ENCODE measurements at regions not wholly inside any gene's neighbourhood (a gene's known extent, or its start where the extent isn't known, plus 50 kb on each side); places are given as distances from the start of the nearest gene placed in this dataset.

GRCh38 chr5:114719268-114719667, 357.4 kb downstream of the KCNN2 start (continued):
- no peak for TF ChIP-seq HEY1 (CRISPR knock-in tag; IDR thresholded peaks at IDR 0.05; ENCODE audit: borderline replicate concordance)

GRCh38 chr5:114716955-114717354, 355.1 kb downstream of the KCNN2 start:
- no peaks in the 10 kb centered on the region for H3K9me3 ChIP-seq (replicated peaks; ENCODE audit: control insufficient read depth, insufficient read depth, low read depth, low read length)
- FAIRE-seq (no peak), ATAC-seq (no peak), DNase-seq (ENCODE audit: extremely low read depth in 1 of 4, low spot score in 3 of 4) (no peak)
- H3K27me3 ChIP-seq (ENCODE audit: control insufficient read depth in 2 of 2, insufficient read depth in 2 of 2, low read length in 2 of 2) = no peaks in the 10 kb centered on the region
- no peaks in the 10 kb centered on the region for H3K4me1 ChIP-seq (replicated peaks in 1 of 2; ENCODE audit: control insufficient read depth in 2 of 2, insufficient read depth in 2 of 2, low read length in 2 of 2)
- H3K9ac ChIP-seq (ENCODE audit: insufficient read depth in 1 of 2, low read depth in 2 of 2, low read length in 2 of 2) = no peak overlapping the region
- no peaks in the 10 kb centered on the region for H3K36me3 ChIP-seq (ENCODE audit: control insufficient read depth, insufficient read depth, low read length)
- intact Hi-C loops (cut with micrococcal nuclease) = no loop called here
- H3K9me1 ChIP-seq (ENCODE audit: control insufficient read depth, insufficient read depth, low read length) = no peaks in the 10 kb centered on the region
- ChIA-PET CTCF (ENCODE audit: low intra/inter-chr PET ratio) (no interaction called here), POLR2A (no interaction called here)
- H3K27ac ChIP-seq (ENCODE audit: extremely low read depth, low read depth, low read length) = no peak overlapping the region
- H3K4me3 ChIP-seq = no peak overlapping the region
- no peak overlapping the region for H2AFZ ChIP-seq (ENCODE audit: low read depth, low read length)
- H4K20me1 ChIP-seq (replicated peaks; ENCODE audit: control insufficient read depth, insufficient read depth, low read length) = no peaks in the 10 kb centered on the region
- 0% methylated on average over 1 of the region's 1 CpG for WGBS (ENCODE audit: insufficient coverage, low coverage, missing lambda C conversion rate)
- no peak overlapping the region for H3K4me2 ChIP-seq (ENCODE audit: insufficient read depth, low read length)
- in situ Hi-C loops (cut with MboI) = no loop called here
- no peaks in the 10 kb centered on the region for H3K79me2 ChIP-seq (ENCODE audit: control insufficient read depth, insufficient read depth, low read length)
- TF ChIP-seq NR3C1 (CRISPR knock-in tag; IDR thresholded peaks at IDR 0.05) (no peak), HLTF (IDR thresholded peaks at IDR 0.05) (no peak), MAFF (IDR thresholded peaks at IDR 0.05; ENCODE audit: low read length) (no peak), CUX1 (CRISPR knock-in tag; IDR thresholded peaks at IDR 0.05) (no peak)
- TF ChIP-seq, protein P1, sequence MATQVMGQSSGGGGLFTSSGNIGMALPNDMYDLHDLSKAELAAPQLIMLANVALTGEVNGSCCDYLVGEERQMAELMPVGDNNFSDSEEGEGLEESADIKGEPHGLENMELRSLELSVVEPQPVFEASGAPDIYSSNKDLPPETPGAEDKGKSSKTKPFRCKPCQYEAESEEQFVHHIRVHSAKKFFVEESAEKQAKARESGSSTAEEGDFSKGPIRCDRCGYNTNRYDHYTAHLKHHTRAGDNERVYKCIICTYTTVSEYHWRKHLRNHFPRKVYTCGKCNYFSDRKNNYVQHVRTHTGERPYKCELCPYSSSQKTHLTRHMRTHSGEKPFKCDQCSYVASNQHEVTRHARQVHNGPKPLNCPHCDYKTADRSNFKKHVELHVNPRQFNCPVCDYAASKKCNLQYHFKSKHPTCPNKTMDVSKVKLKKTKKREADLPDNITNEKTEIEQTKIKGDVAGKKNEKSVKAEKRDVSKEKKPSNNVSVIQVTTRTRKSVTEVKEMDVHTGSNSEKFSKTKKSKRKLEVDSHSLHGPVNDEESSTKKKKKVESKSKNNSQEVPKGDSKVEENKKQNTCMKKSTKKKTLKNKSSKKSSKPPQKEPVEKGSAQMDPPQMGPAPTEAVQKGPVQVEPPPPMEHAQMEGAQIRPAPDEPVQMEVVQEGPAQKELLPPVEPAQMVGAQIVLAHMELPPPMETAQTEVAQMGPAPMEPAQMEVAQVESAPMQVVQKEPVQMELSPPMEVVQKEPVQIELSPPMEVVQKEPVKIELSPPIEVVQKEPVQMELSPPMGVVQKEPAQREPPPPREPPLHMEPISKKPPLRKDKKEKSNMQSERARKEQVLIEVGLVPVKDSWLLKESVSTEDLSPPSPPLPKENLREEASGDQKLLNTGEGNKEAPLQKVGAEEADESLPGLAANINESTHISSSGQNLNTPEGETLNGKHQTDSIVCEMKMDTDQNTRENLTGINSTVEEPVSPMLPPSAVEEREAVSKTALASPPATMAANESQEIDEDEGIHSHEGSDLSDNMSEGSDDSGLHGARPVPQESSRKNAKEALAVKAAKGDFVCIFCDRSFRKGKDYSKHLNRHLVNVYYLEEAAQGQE (IDR thresholded peaks at IDR 0.05; ENCODE audit: borderline replicate concordance) = no peak
- TF ChIP-seq, protein P1 (CRISPR knock-in tag; IDR thresholded peaks at IDR 0.05; ENCODE audit: low read depth) = no peak
- no TSS peak for BruUV-seq (replicated peaks)

All from K562 (cell line).